Kidney capillary endothelial cell (primary cell): ENCODE measurements at regions not wholly inside any gene's neighbourhood (a gene's known extent, or its start where the extent isn't known, plus 50 kb on each side); places are given as distances from the start of the nearest gene placed in this dataset.
"Not testable (repeated sequence)": the region's sequence is repeated elsewhere in the genome, so short reads cannot be mapped to it uniquely, and the experiment has no call there.

Experiments used
- DNase-seq: peaks from one replicate; pipeline ENCODE4 v3.0.0-alpha.2; 2018; ENCODE audit warnings: low spot score

- DNase-seq, result not testable (repeated sequence)
Measured at GRCh38 chr12:9308745-9309144, 100.5 kb upstream of the PZP start.

GRCh38 chr12:9308163-9308562, 100.0 kb upstream of the PZP start:
- not testable (repeated sequence) for DNase-seq

GRCh38 chr12:9307255-9307654, 99.1 kb upstream of the PZP start:
- DNase-seq, result not testable (repeated sequence)

DNA sequence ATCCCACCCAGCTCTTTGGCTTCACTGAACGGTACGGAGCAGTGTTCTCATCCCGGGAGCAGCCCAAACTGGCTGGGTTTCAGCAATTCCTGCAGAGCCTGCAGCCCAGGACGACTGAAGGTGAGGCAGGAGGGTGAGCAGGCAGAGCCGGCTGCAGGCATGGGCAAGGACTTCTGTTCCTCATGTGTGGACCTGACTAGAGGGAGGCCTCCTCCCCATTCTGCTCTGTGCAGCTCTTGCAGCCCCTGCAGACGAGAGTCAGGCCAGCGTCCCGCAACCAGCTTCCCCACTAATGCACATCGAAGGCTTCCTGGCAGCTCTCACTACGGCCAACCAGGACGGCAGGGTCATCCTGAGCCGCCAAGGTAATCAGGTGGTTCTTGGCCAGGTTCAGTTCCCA, 97.8 kb upstream of the PZP start:
- DNase-seq, result not testable (repeated sequence)

DNA sequence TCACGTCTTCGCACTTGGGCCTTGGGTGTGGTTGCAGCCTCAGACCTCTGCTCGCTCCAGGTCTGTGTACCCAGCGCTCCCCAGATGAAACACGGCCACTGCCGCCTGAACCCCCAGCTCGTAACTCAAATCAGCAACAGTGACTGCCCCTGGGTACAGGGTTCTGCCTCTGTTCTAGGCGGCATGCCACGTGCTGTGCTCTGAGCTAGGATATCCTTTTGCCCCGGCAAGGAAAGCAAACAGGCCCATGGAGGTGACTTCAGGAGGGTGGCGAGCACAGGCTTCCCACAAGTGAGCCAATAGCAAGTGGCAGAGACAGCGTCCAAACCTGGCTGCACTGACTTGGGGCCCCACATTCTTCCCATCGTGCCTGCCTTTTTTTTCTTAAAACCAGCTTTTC, 96.3 kb upstream of the PZP start:
- DNase-seq, result not testable (repeated sequence)

DNA sequence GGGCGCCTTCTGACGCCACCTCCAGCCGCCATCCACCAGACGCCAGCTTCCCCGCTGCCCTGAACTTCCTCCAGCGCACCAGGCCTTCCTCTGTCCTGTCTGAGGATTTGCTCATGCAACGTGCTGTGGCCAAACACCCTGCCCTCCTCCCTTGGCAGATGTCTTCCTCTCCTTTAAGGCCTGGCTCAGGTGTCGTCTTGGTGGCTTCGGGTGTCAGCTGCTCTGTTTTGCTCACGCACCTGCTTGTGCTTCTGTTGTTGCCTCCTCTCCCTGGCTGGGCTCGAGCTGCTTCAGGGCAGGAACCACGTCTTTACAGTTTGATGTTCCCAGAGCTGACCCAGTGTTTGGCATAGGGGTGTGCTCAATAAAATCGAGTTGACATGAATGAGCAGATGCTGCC, 87.7 kb upstream of the PZP start:
- DNase-seq, result not testable (repeated sequence)

GRCh38 chr12:9294072-9294620, 86.0 kb upstream of the PZP start:
- DNase-seq, result not testable (repeated sequence)

- DNase-seq, result not testable (repeated sequence)
Measured at GRCh38 chr12:9293391-9293790, 85.2 kb upstream of the PZP start.

GRCh38 chr12:9289984-9290383, 81.8 kb upstream of the PZP start:
- DNase-seq, result not testable (repeated sequence)

DNA sequence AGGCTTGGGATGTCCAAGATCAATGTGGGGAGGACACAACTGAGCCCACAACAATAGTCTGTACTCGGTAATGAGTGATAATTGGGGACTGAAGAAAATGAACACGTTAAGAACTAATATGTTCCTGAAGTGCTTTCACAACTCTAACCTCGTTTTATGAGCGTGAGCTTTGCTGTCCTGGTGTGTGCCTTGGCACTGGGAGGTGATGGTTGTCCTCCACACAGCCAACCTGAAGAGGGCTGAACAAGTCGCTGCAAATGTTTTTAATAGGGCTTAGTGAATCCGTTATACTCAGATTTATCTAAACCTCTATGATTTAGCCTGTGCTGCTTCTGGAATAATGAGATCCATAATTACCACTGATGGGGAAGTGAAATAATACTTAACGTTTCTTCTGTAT, 76.5 kb upstream of the PZP start:
- DNase-seq, result not testable (repeated sequence)

GRCh38 chr12:9284197-9284596, 76.0 kb upstream of the PZP start:
- DNase-seq, result not testable (repeated sequence)

- DNase-seq, result peak; percentile 67
Measured at GRCh38 chr12:9283346-9284095, 75.3 kb upstream of the PZP start.

- no peak for DNase-seq
Measured at GRCh38 chr12:9276990-9277389, 68.8 kb upstream of the PZP start.

- no peak for DNase-seq
Measured at GRCh38 chr12:9273276-9273675, 65.1 kb upstream of the PZP start.

DNA sequence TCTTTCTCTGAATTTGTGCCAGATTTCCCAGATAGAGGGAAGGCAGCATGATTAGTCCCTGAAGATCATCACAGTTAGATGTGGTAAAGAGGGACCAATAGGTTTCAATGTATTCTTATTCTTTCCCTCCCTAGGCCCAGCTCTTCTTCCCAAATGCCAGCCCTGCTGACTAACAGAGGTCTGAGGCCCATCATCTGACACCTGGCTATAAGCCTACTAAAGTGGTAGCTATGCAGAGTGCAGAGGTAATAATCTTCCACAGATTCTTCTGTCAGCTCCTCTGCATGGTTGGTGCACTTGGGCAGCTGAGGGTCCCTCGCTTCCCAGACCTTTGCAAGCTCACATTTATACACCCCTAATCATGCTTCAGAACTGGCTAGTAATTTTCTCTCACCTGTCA, 63.7 kb upstream of the PZP start:
- DNase-seq, result no peak

DNA sequence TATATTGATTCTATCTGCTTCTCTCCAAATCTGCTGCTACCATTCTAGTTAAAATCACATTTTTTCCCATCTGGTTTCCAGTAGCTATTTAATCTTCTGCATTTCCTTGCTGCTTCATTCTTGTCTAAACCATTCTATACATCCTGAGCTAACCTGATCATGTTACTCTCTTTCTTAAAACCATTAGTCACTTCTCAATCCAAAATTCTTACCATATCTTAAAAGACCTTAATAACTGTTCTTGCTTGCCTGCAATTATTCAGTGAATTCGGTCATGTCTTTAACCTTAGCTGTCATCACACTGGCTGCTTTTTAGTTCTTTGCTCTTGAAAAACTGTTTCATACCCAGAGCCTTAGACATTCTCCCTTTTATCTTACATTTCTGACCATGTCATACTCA, 56.4 kb upstream of the PZP start:
- no peak for DNase-seq

GRCh38 chr12:9260931-9261330, 52.7 kb upstream of the PZP start:
- no peak for DNase-seq

DNA sequence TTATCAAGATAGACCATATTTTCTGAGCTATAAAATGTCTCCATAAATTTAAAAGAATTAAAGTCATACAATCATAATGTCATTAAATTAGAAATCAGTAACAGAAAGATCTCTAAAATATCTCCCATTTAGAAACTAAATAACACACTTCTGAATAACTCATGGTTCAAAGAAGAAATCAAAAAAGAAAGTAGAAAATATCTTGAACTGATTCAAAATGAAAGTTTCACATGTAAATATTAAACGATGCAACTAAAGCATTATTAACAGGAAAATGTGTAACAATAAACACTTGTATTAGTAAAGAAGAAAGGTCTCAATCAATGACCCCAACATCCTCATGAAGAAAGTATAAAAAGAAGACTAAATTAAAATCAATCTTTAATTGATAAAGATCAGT, 50.5 kb upstream of the PZP start:
- DNase-seq, result no peak
